Lower lobe of right lung (tissue), 2 donors: ENCODE measurements at regions not wholly inside any gene's neighbourhood (a gene's known extent, or its start where the extent isn't known, plus 50 kb on each side); places are given as distances from the start of the nearest gene placed in this dataset.

Experiments used
- ATAC-seq, 2 donors: fragments of 200-7000 bp; cut with Tn5 transposase; one replicate each; pipeline ENCODE4 v1.9.1; 2020 to 2022; ENCODE audit warnings: mild to moderate bottlenecking in 2 of 2, moderate library complexity in 2 of 2
- DNase-seq: peaks from one replicate; pipeline ENCODE4 v3.0.0-alpha.2; 2020
- H3K27ac ChIP-seq: fragments of 200-600 bp; one replicate; pipeline ENCODE4 v1.8.0; 2022
- H3K27me3 ChIP-seq: fragments of 200-600 bp; one replicate; pipeline ENCODE4 v1.8.0; 2022; ENCODE audit warnings: low read depth
- H3K36me3 ChIP-seq: fragments of 200-600 bp; one replicate; pipeline ENCODE4 v1.8.0; 2022; ENCODE audit warnings: mild to moderate bottlenecking
- H3K4me1 ChIP-seq: fragments of 200-600 bp; one replicate; pipeline ENCODE4 v1.8.0; 2022
- H3K4me3 ChIP-seq: fragments of 200-600 bp; one replicate; pipeline ENCODE4 v1.8.0; 2022; ENCODE audit warnings: mild to moderate bottlenecking
- H3K9me3 ChIP-seq: fragments of 200-600 bp; one replicate; pipeline ENCODE4 v1.8.0; 2022
- CTCF ChIP-seq: fragments of 200-600 bp; IDR thresholded peaks from one replicate; pipeline ENCODE4 v1.8.0; 2022; ENCODE audit warnings: antibody characterized with exemption, mild to moderate bottlenecking
- intact Hi-C: fragments of 100-400 bp; cut with DNase I; formaldehyde crosslinking; loops from one replicate; pipeline ENCODE4 v1.11.0; 2022
- donor health status: DM: no; HTN: yes; CAD: no; lungs with severe emphysema.

GRCh38 chr4:177097291-177097690 is 212.4 kb upstream of the NEIL3 start:
- Histone ChIP-seq H3K4me1 (no peaks in the 10 kb centered on the region), H3K27me3 (no peaks in the 10 kb centered on the region), H3K9me3 (no peaks in the 10 kb centered on the region), H3K4me3 (no peak overlapping the region), H3K36me3 (no peaks in the 10 kb centered on the region), H3K27ac (no peak overlapping the region)
- DNase-seq = no peak
- no peak for ATAC-seq
- TF ChIP-seq CTCF = no peak
- intact Hi-C loops = no loop called here

- DNase-seq = no peak
- H3K4me1 ChIP-seq = no peaks in the 10 kb centered on the region
- H3K9me3 ChIP-seq = no peaks in the 10 kb centered on the region
- ATAC-seq = no peak
- intact Hi-C loops = no loop called here
- no peak overlapping the region for H3K4me3 ChIP-seq
- no peaks in the 10 kb centered on the region for H3K36me3 ChIP-seq
- H3K27me3 ChIP-seq = no peaks in the 10 kb centered on the region
- H3K27ac ChIP-seq = no peak overlapping the region
- no peak for TF ChIP-seq CTCF
Observed at GRCh38 chr4:177099211-177099610, 210.5 kb upstream of the NEIL3 start.

GRCh38 chr4:177100307-177100706 is 209.4 kb upstream of the NEIL3 start:
- ATAC-seq = no peak
- intact Hi-C loops = no loop called here
- DNase-seq = no peak
- Histone ChIP-seq H3K4me3 (no peak overlapping the region), H3K36me3 (no peaks in the 10 kb centered on the region), H3K4me1 (no peaks in the 10 kb centered on the region), H3K27ac (no peak overlapping the region), H3K9me3 (no peaks in the 10 kb centered on the region), H3K27me3 (no peaks in the 10 kb centered on the region)
- TF ChIP-seq CTCF = no peak

GRCh38 chr4:177103619-177104018 is 206.1 kb upstream of the NEIL3 start:
- Histone ChIP-seq H3K4me3 (no peak overlapping the region), H3K36me3 (no peaks in the 10 kb centered on the region), H3K9me3 (no peaks in the 10 kb centered on the region), H3K4me1 (no peaks in the 10 kb centered on the region), H3K27ac (no peak overlapping the region), H3K27me3 (no peaks in the 10 kb centered on the region)
- intact Hi-C loops = no loop called here
- TF ChIP-seq CTCF = no peak
- ATAC-seq = no peak
- DNase-seq = no peak

GRCh38 chr4:177105536-177105935 is 204.1 kb upstream of the NEIL3 start:
- intact Hi-C loops = no loop called here
- DNase-seq (no peak), ATAC-seq (no peak)
- H3K9me3 ChIP-seq = no peaks in the 10 kb centered on the region
- no peak overlapping the region for H3K27ac ChIP-seq
- H3K27me3 ChIP-seq = no peaks in the 10 kb centered on the region
- no peaks in the 10 kb centered on the region for H3K4me1 ChIP-seq
- no peak overlapping the region for H3K4me3 ChIP-seq
- no peak for TF ChIP-seq CTCF
- H3K36me3 ChIP-seq = no peaks in the 10 kb centered on the region
